Endothelial cell of umbilical vein (primary cell): ENCODE measurements at regions not wholly inside any gene's neighbourhood (a gene's known extent, or its start where the extent isn't known, plus 50 kb on each side); places are given as distances from the start of the nearest gene placed in this dataset.

Experiments
- POLR2A ChIP-seq: IDR thresholded peaks from 2 replicates; pipeline ENCODE4 v1.6.1; 2012; ENCODE audit warnings: low read depth, mild to moderate bottlenecking, control low read depth, low read length
- POLR2AphosphoS5 ChIP-seq: IDR thresholded peaks from 2 replicates; pipeline ENCODE4 v1.6.1; 2012; ENCODE audit warnings: low read depth, mild to moderate bottlenecking, control low read depth, low read length, moderate library complexity; ENCODE audit not compliant: insufficient read depth
- TF ChIP-seq, protein P1 (sequence below), 2 donors: IDR thresholded peaks; 1 replicate in 1 of 2; 2 replicates in 1 of 2; pipeline ENCODE4 v1.5.1; 2011; ENCODE audit warnings: low read length in 2 of 2, mild to moderate bottlenecking in 2 of 2, moderate library complexity in 2 of 2, control low read depth in 1 of 2, inconsistent platforms in 1 of 2, low read depth in 1 of 2; ENCODE audit not compliant: insufficient read depth in 1 of 2; ENCODE audit errors: extremely low read depth in 1 of 2

DNA sequence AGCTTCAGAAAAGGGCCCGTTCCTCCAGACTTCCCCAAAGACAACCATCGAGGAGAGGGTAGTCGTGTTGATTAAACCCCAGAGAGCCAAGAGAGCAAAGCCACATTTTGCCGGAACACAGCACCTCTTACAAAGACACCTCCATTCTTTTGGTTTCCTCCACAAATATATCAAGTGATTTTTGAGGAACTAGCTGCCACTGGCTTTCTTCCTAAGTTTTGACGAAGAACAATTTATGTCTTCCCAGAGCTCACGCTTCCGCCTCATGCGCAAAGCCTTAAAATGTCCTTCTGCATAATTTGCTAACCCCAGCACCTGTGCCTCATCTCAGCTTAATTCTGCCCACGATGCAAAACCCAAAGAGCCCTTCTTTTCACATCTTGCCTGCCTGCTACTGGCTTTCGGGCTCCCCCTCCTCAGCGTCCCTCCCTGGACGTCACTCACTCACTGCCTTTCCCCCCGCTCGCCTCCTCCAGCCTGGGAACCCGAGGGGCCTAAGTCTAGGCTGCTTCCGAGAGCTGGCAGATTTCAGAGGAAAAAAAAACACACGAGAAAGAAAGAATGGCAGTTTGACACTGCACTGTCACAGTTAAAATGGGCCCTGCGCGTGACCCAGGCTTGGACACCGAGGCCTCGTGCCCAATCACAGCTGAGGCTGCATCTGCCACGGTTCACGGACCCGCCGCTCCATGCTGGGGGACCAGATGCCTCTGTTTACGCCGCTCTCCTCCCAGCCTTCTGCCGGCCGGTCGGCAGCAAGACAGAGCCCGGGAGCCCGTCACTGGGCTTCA, 77.6 kb upstream of the IFNAR2 start:
- TF ChIP-seq, protein P1, sequence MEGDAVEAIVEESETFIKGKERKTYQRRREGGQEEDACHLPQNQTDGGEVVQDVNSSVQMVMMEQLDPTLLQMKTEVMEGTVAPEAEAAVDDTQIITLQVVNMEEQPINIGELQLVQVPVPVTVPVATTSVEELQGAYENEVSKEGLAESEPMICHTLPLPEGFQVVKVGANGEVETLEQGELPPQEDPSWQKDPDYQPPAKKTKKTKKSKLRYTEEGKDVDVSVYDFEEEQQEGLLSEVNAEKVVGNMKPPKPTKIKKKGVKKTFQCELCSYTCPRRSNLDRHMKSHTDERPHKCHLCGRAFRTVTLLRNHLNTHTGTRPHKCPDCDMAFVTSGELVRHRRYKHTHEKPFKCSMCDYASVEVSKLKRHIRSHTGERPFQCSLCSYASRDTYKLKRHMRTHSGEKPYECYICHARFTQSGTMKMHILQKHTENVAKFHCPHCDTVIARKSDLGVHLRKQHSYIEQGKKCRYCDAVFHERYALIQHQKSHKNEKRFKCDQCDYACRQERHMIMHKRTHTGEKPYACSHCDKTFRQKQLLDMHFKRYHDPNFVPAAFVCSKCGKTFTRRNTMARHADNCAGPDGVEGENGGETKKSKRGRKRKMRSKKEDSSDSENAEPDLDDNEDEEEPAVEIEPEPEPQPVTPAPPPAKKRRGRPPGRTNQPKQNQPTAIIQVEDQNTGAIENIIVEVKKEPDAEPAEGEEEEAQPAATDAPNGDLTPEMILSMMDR (IDR thresholded peaks at IDR 0.05; ENCODE audit: extremely low read depth in 1 of 2, insufficient read depth in 1 of 2, low read depth in 1 of 2, low read length in 2 of 2): no peak
- TF ChIP-seq POLR2AphosphoS5: no peak
- no peak for TF ChIP-seq POLR2A
